K562 (cell line): ENCODE measurements at regions not wholly inside any gene's neighbourhood (a gene's known extent, or its start where the extent isn't known, plus 50 kb on each side); places are given as distances from the start of the nearest gene placed in this dataset.

ENCODE experiments used
- ATAC-seq: fragments of 200-7000 bp; cut with Tn5 transposase; 3 replicates; pipeline ENCODE4 v1.9.1; 2020; ENCODE audit warnings: moderate library complexity
- BruUV-seq: library from RNA; stranded (reverse); fragments of 400-500 nt; replicated peaks from 2 replicates; lab custom pipeline; 2021; lab: Mats Ljungman, UMichigan
- CTCF ChIA-PET: fragments of 300-600 bp; formaldehyde crosslinking; extraction: SDS; loops from one replicate; lab custom pipeline; 2021; ENCODE audit warnings: low intra/inter-chr PET ratio; lab: Yijun Ruan, JAX
- POLR2A ChIA-PET: fragments of 300-600, 350-650 bp; sonication (Branson Sonifier 250); formaldehyde crosslinking; extraction: SDS; loops from one replicate; lab custom pipeline; 2021; ENCODE audit warnings: antibody characterized with exemption, inconsistent platforms; lab: Yijun Ruan, JAX
- DNase-seq, 4 experiments: peaks; one replicate each; pipeline versions ENCODE4 v3.0.0 to v3.0.0-alpha.2; 2011 to 2018; ENCODE audit warnings: low spot score in 3 of 4, mixed read lengths in 3 of 4; ENCODE audit errors: extremely low read depth in 1 of 4
- FAIRE-seq: peaks from 2 replicates; lab custom pipeline; 2011; peaks lifted over from hg19 to GRCh38; lab: Jason Lieb, UNC
- H2AFZ ChIP-seq: 2 replicates; pipeline ENCODE4 v1.6.0; 2011; ENCODE audit warnings: low read depth, low read length, control low read depth, inconsistent platforms
- H3K27ac ChIP-seq: fragments of 200-600 bp; 3 replicates; pipeline ENCODE4 v1.8.0; 2011; ENCODE audit warnings: low read depth, mild to moderate bottlenecking, control low read depth, inconsistent platforms, low read length, moderate library complexity, mixed read lengths; ENCODE audit errors: extremely low read depth
- H3K27me3 ChIP-seq, 2 experiments: fragments of 300-600 bp in 1 of 2; 2 replicates in 1 of 2; 3 replicates in 1 of 2; pipeline versions ENCODE4 v1.6.0 to v1.8.0; 2011; ENCODE audit warnings: inconsistent platforms in 2 of 2, low read length in 2 of 2, mild to moderate bottlenecking in 1 of 2, mixed read lengths in 1 of 2, moderate library complexity in 1 of 2; ENCODE audit not compliant: control insufficient read depth in 2 of 2, insufficient read depth in 2 of 2
- H3K36me3 ChIP-seq: fragments of 300-600 bp; 3 replicates; pipeline ENCODE4 v1.8.0; 2011; ENCODE audit warnings: mild to moderate bottlenecking, low read length, inconsistent platforms; ENCODE audit not compliant: control insufficient read depth, insufficient read depth
- H3K4me1 ChIP-seq, 2 experiments: fragments of 200-600 bp in 1 of 2; replicated peaks in 1 of 2; 2 replicates in 1 of 2; 3 replicates in 1 of 2; pipeline versions ENCODE4 v1.5.1 to v1.8.0; 2011; ENCODE audit warnings: inconsistent platforms in 2 of 2, low read length in 2 of 2, mild to moderate bottlenecking in 1 of 2, mixed read lengths in 1 of 2, moderate library complexity in 1 of 2; ENCODE audit not compliant: control insufficient read depth in 2 of 2, insufficient read depth in 2 of 2
- H3K4me2 ChIP-seq: 2 replicates; pipeline ENCODE4 v1.6.1; 2011; ENCODE audit warnings: low read length, control low read depth, inconsistent platforms, mixed read lengths; ENCODE audit not compliant: insufficient read depth
- H3K4me3 ChIP-seq: fragments of 200-600 bp; sonication (generic), shearing (Covaris generic); 2 replicates; pipeline ENCODE4 v1.5.1; 2016; ENCODE audit warnings: control low read depth, inconsistent platforms
- H3K79me2 ChIP-seq: fragments of 200-600 bp; 3 replicates; pipeline ENCODE4 v1.8.0; 2011; ENCODE audit warnings: low read length, inconsistent platforms; ENCODE audit not compliant: control insufficient read depth, insufficient read depth
- H3K9ac ChIP-seq, 2 experiments: 2 replicates each; pipeline versions ENCODE4 v1.6.0 to v1.6.1; 2011; ENCODE audit warnings: low read depth in 2 of 2, low read length in 2 of 2, control low read depth in 1 of 2, inconsistent platforms in 1 of 2, mild to moderate bottlenecking in 1 of 2, mixed read lengths in 1 of 2; ENCODE audit not compliant: insufficient read depth in 1 of 2
- H3K9me1 ChIP-seq: one replicate; pipeline ENCODE4 v1.6.0; 2011; ENCODE audit warnings: inconsistent platforms, mild to moderate bottlenecking, low read length, moderate library complexity; ENCODE audit not compliant: control insufficient read depth, insufficient read depth
- H3K9me3 ChIP-seq: replicated peaks from 2 replicates; pipeline ENCODE4 v1.5.1; 2011; ENCODE audit warnings: low read depth, low read length, inconsistent platforms; ENCODE audit not compliant: control insufficient read depth, insufficient read depth
- H4K20me1 ChIP-seq: replicated peaks from 2 replicates; pipeline ENCODE4 v1.6.1; 2011; ENCODE audit warnings: low read length, inconsistent platforms, mixed read lengths; ENCODE audit not compliant: control insufficient read depth, insufficient read depth
- CTBP1 ChIP-seq: fragments of 450-650 bp; IDR thresholded peaks from 2 replicates; pipeline ENCODE4 v1.6.1; 2016; ENCODE audit warnings: borderline replicate concordance
- CXXC5 ChIP-seq: fragments of 250-450 bp; sonication (Bioruptor Pico); IDR thresholded peaks from 2 replicates; pipeline ENCODE4 v1.8.0; 2022; ENCODE audit warnings: inconsistent platforms, mild to moderate bottlenecking, moderate library complexity
- FOSL1 ChIP-seq: fragments of 200-800 bp; sonication (Bioruptor generic); conservative IDR thresholded peaks from 2 replicates; pipeline ENCODE4 v1.6.1; 2016; ENCODE audit warnings: missing genetic modification characterization, missing compliant biosample characterization
- GABPB2 ChIP-seq: fragments of 250-450 bp; sonication (Bioruptor Pico); conservative IDR thresholded peaks from 2 replicates; pipeline ENCODE4 v1.5.1; 2021; ENCODE audit warnings: mild to moderate bottlenecking
- KAT7 ChIP-seq: sonication (generic); formaldehyde crosslinking; IDR thresholded peaks from 2 replicates; pipeline ENCODE4 v1.8.0; 2022; ENCODE audit warnings: missing genetic modification reagents, mild to moderate bottlenecking, borderline replicate concordance
- MAFG ChIP-seq: fragments of 450-650 bp; conservative IDR thresholded peaks from 2 replicates; pipeline ENCODE4 v1.6.1; 2016; ENCODE audit warnings: missing genetic modification characterization, missing compliant biosample characterization
- NFE2L1 ChIP-seq: fragments of 450-650 bp; IDR thresholded peaks from 2 replicates; pipeline ENCODE4 v1.6.1; 2016; ENCODE audit warnings: missing genetic modification characterization, low read depth, mild to moderate bottlenecking, missing compliant biosample characterization, moderate library complexity, borderline replicate concordance
- PRMT5 ChIP-seq: sonication (generic); formaldehyde crosslinking; IDR thresholded peaks from 2 replicates; pipeline ENCODE4 v1.5.0; 2020; ENCODE audit warnings: missing genetic modification reagents
- ZNF445 ChIP-seq: fragments of 250-450 bp; sonication (Bioruptor Pico); IDR thresholded peaks from 2 replicates; pipeline ENCODE4 v1.4.0; 2020; ENCODE audit warnings: low read depth, mild to moderate bottlenecking, moderate library complexity
- ZNF583 ChIP-seq: fragments of 250-450 bp; sonication (Bioruptor Pico); IDR thresholded peaks from 2 replicates; pipeline ENCODE4 v1.4.0; 2020
- ZNF589 ChIP-seq: fragments of 200-800 bp; sonication (Bioruptor generic); IDR thresholded peaks from 2 replicates; pipeline ENCODE4 v1.6.1; 2016; ENCODE audit warnings: low read depth, missing genetic modification characterization, missing compliant biosample characterization
- WGBS: fragments of 100-300 bp; shearing (Covaris generic); methylation state at CpG from one replicate; pipeline ENCODE4 v1.1.6; 2016; ENCODE audit warnings: low coverage, mixed read lengths; ENCODE audit not compliant: insufficient coverage; ENCODE audit errors: missing lambda C conversion rate; 5-methylcytosine and 5-hydroxymethylcytosine counted together
- in situ Hi-C: fragments of 300-500 bp; cut with MboI; formaldehyde crosslinking; loops from 4 replicates; pipeline ENCODE4 v1.15.0; 2018; ENCODE audit warnings: inconsistent platforms, mixed read lengths
- intact Hi-C: fragments of 100-400 bp; cut with micrococcal nuclease; formaldehyde crosslinking; loops from 2 replicates; pipeline ENCODE4 v1.14.2; 2022
- TF ChIP-seq, protein P1 (sequence below): fragments of 250-450 bp; sonication (Bioruptor Pico); IDR thresholded peaks from 2 replicates; pipeline ENCODE4 v1.4.0; 2020
- TF ChIP-seq, protein P2 (sequence below): conservative IDR thresholded peaks from 2 replicates; pipeline ENCODE4 v1.6.1; 2011; ENCODE audit warnings: low read depth, mild to moderate bottlenecking, low read length; ENCODE audit not compliant: control insufficient read depth
- TF ChIP-seq, protein P3 (sequence below): fragments of 450-650 bp; IDR thresholded peaks from 2 replicates; pipeline ENCODE4 v1.6.1; 2016

DNA sequence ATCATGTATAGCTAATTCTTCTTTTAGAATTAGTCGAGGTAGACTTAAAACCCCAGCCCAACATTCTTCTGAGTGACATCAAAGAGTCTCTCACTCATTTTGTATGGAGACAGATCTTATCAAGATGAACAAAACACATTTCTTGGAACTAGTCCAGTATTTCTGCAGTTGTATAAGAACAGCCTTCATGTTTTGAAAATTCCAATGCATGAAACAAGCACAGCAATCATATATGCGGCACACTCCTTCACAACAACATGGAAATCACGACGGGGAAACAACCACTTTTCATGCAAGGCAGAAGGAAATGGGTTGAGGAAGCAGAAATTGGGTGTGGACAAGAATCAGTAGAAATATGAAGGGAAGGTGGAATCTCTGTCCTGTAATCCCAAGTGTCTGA, 113.8 kb downstream of the PLK2 start:
- no peak overlapping the region for H3K27ac ChIP-seq
- no TSS peak for BruUV-seq
- WGBS: 5% methylated on average over 4 of the region's 4 CpGs
- H3K36me3 ChIP-seq: no peaks in the 10 kb centered on the region
- in situ Hi-C loops (no loop called here), intact Hi-C loops (no loop called here)
- CTCF ChIA-PET: no interaction called here
- DNase-seq: no peak
- no peak overlapping the region for H3K9ac ChIP-seq
- no peaks in the 10 kb centered on the region for H4K20me1 ChIP-seq
- FAIRE-seq: no peak
- H3K27me3 ChIP-seq: no peaks in the 10 kb centered on the region
- no peak overlapping the region for H3K4me2 ChIP-seq
- POLR2A ChIA-PET: no interaction called here
- H3K9me3 ChIP-seq: no peaks in the 10 kb centered on the region
- TF ChIP-seq CXXC5 (no peak), ZNF589 (CRISPR knock-in tag) (no peak), CTBP1 (no peak), ZNF445 (CRISPR knock-in tag) (no peak), ZNF583 (CRISPR knock-in tag) (no peak), GABPB2 (CRISPR knock-in tag) (no peak), PRMT5 (CRISPR knock-in tag) (no peak), NFE2L1 (no peak), KAT7 (CRISPR knock-in tag) (no peak), MAFG (tag) (no peak), FOSL1 (no peak)
- TF ChIP-seq, protein P1, sequence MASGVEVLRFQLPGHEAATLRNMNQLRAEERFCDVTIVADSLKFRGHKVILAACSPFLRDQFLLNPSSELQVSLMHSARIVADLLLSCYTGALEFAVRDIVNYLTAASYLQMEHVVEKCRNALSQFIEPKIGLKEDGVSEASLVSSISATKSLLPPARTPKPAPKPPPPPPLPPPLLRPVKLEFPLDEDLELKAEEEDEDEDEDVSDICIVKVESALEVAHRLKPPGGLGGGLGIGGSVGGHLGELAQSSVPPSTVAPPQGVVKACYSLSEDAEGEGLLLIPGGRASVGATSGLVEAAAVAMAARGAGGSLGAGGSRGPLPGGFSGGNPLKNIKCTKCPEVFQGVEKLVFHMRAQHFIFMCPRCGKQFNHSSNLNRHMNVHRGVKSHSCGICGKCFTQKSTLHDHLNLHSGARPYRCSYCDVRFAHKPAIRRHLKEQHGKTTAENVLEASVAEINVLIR (CRISPR knock-in tag): no peak
- TF ChIP-seq, protein P2, sequence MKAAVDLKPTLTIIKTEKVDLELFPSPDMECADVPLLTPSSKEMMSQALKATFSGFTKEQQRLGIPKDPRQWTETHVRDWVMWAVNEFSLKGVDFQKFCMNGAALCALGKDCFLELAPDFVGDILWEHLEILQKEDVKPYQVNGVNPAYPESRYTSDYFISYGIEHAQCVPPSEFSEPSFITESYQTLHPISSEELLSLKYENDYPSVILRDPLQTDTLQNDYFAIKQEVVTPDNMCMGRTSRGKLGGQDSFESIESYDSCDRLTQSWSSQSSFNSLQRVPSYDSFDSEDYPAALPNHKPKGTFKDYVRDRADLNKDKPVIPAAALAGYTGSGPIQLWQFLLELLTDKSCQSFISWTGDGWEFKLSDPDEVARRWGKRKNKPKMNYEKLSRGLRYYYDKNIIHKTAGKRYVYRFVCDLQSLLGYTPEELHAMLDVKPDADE: no peak
- TF ChIP-seq, protein P3, sequence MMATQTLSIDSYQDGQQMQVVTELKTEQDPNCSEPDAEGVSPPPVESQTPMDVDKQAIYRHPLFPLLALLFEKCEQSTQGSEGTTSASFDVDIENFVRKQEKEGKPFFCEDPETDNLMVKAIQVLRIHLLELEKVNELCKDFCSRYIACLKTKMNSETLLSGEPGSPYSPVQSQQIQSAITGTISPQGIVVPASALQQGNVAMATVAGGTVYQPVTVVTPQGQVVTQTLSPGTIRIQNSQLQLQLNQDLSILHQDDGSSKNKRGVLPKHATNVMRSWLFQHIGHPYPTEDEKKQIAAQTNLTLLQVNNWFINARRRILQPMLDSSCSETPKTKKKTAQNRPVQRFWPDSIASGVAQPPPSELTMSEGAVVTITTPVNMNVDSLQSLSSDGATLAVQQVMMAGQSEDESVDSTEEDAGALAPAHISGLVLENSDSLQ: no peak
- no peak overlapping the region for H3K4me3 ChIP-seq
- H3K79me2 ChIP-seq: no peaks in the 10 kb centered on the region
- H3K4me1 ChIP-seq: no peaks in the 10 kb centered on the region
- H3K9me1 ChIP-seq: no peaks in the 10 kb centered on the region
- no peak for ATAC-seq
- H2AFZ ChIP-seq: no peak overlapping the region
